ENCODE measurements at regions not wholly inside any gene's neighbourhood (a gene's known extent, or its start where the extent isn't known, plus 50 kb on each side); places are given as distances from the start of the nearest gene placed in this dataset.

DNA sequence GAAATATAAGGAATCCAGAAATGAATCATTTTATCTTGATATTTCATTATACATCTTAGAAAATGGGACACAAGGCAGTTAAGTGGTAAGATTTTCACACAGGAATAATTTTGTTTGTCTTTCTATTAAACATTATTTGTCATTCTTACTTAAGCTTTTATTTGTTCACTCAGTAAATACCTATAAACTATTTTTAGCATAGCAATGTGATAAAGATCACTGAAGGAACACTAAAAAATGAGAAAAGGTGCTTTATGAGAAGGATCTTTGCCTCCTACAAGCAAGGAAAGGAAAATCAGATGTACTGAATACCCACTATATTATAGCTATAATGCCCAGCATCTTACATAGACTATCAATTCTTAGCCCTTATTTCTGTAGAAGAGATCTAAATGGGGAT, 176.2 kb upstream of the NYAP2 start:
- TF ChIP-seq TAF1 (conservative IDR thresholded peaks at IDR 0.05): no peak
- TF ChIP-seq, protein P1, sequence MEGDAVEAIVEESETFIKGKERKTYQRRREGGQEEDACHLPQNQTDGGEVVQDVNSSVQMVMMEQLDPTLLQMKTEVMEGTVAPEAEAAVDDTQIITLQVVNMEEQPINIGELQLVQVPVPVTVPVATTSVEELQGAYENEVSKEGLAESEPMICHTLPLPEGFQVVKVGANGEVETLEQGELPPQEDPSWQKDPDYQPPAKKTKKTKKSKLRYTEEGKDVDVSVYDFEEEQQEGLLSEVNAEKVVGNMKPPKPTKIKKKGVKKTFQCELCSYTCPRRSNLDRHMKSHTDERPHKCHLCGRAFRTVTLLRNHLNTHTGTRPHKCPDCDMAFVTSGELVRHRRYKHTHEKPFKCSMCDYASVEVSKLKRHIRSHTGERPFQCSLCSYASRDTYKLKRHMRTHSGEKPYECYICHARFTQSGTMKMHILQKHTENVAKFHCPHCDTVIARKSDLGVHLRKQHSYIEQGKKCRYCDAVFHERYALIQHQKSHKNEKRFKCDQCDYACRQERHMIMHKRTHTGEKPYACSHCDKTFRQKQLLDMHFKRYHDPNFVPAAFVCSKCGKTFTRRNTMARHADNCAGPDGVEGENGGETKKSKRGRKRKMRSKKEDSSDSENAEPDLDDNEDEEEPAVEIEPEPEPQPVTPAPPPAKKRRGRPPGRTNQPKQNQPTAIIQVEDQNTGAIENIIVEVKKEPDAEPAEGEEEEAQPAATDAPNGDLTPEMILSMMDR (IDR thresholded peaks at IDR 0.05; ENCODE audit: low read depth, low read length, missing input control): no peak
- TF ChIP-seq, protein P2, sequence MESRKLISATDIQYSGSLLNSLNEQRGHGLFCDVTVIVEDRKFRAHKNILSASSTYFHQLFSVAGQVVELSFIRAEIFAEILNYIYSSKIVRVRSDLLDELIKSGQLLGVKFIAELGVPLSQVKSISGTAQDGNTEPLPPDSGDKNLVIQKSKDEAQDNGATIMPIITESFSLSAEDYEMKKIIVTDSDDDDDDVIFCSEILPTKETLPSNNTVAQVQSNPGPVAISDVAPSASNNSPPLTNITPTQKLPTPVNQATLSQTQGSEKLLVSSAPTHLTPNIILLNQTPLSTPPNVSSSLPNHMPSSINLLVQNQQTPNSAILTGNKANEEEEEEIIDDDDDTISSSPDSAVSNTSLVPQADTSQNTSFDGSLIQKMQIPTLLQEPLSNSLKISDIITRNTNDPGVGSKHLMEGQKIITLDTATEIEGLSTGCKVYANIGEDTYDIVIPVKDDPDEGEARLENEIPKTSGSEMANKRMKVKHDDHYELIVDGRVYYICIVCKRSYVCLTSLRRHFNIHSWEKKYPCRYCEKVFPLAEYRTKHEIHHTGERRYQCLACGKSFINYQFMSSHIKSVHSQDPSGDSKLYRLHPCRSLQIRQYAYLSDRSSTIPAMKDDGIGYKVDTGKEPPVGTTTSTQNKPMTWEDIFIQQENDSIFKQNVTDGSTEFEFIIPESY (IDR thresholded peaks at IDR 0.05): no peak
- no peak for TF ChIP-seq SP1 (IDR thresholded peaks at IDR 0.05)
- no peak for TF ChIP-seq FOXA2 (IDR thresholded peaks at IDR 0.05)
- no peak for TF ChIP-seq YY1 (IDR thresholded peaks at IDR 0.05)
- no peak for TF ChIP-seq RXRA (IDR thresholded peaks at IDR 0.05)
- no peak for TF ChIP-seq RAD21 (IDR thresholded peaks at IDR 0.05)
- no peak for TF ChIP-seq GABPA (IDR thresholded peaks at IDR 0.05 in 1 of 2, conservative IDR thresholded peaks at IDR 0.05 in 1 of 2)

All from liver (tissue), 3 donors.